Ascending aorta (tissue), 2 donors: ENCODE measurements at regions not wholly inside any gene's neighbourhood (a gene's known extent, or its start where the extent isn't known, plus 50 kb on each side); places are given as distances from the start of the nearest gene placed in this dataset.
A peak's percentile ranks its signal among the peaks of the same experiment; 100 is the strongest.

Source experiments
- DNase-seq, 2 donors: peaks; one replicate each; pipeline ENCODE4 v3.0.0-alpha.2; 2019; ENCODE audit warnings: low spot score in 2 of 2
- H3K27ac ChIP-seq, 2 donors: fragments of 200-600 bp; sonication (generic); one replicate each; pipeline ENCODE4 v1.5.1; 2016 to 2017; ENCODE audit warnings: mild to moderate bottlenecking in 1 of 2
- H3K27me3 ChIP-seq: fragments of 200-600 bp; sonication (generic); one replicate; pipeline ENCODE4 v1.5.1; 2017
- H3K36me3 ChIP-seq, 2 donors: fragments of 200-600 bp; sonication (generic); one replicate each; pipeline ENCODE4 v1.5.1; 2016
- H3K4me1 ChIP-seq, 2 donors: fragments of 200-600 bp; sonication (generic); one replicate each; pipeline ENCODE4 v1.5.1; 2016 to 2017; ENCODE audit warnings: mild to moderate bottlenecking in 1 of 2
- H3K4me3 ChIP-seq, 2 donors: fragments of 200-600 bp; sonication (generic); one replicate each; pipeline ENCODE4 v1.5.1; 2016 to 2017; ENCODE audit warnings: mild to moderate bottlenecking in 1 of 2
- H3K9me3 ChIP-seq, 2 donors: fragments of 200-600 bp; sonication (generic); one replicate each; pipeline ENCODE4 v1.5.1; 2016
- intact Hi-C: fragments of 100-400 bp; cut with DNase I; formaldehyde crosslinking; loops from one replicate; pipeline ENCODE4 v1.15.1; 2023
- TF ChIP-seq, protein P1 (sequence below), 3 experiments: fragments of 200-600 bp in 2 of 3; fragments of 450-650 bp in 1 of 3; sonication (generic) in 2 of 3; IDR thresholded peaks; one replicate each; pipeline ENCODE4 v1.5.1; 2016 to 2019; ENCODE audit warnings: antibody characterized with exemption in 3 of 3, mild to moderate bottlenecking in 1 of 3, moderate library complexity in 1 of 3

GRCh38 chr14:61126603-61127498 lies 145.8 kb downstream of the SLC38A6 start:
- no peak overlapping the region for H3K27ac ChIP-seq
- no peaks in the 10 kb centered on the region for H3K9me3 ChIP-seq
- H3K36me3 ChIP-seq, result no peaks in the 10 kb centered on the region
- no peak overlapping the region for H3K4me3 ChIP-seq
- no peaks in the 10 kb centered on the region for H3K4me1 ChIP-seq
- intact Hi-C loops, result no loop called here
- no peak for DNase-seq
- TF ChIP-seq, protein P1, sequence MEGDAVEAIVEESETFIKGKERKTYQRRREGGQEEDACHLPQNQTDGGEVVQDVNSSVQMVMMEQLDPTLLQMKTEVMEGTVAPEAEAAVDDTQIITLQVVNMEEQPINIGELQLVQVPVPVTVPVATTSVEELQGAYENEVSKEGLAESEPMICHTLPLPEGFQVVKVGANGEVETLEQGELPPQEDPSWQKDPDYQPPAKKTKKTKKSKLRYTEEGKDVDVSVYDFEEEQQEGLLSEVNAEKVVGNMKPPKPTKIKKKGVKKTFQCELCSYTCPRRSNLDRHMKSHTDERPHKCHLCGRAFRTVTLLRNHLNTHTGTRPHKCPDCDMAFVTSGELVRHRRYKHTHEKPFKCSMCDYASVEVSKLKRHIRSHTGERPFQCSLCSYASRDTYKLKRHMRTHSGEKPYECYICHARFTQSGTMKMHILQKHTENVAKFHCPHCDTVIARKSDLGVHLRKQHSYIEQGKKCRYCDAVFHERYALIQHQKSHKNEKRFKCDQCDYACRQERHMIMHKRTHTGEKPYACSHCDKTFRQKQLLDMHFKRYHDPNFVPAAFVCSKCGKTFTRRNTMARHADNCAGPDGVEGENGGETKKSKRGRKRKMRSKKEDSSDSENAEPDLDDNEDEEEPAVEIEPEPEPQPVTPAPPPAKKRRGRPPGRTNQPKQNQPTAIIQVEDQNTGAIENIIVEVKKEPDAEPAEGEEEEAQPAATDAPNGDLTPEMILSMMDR (IDR thresholded peaks at IDR 0.05), result no peak
- H3K27me3 ChIP-seq, result no peaks in the 10 kb centered on the region

DNA sequence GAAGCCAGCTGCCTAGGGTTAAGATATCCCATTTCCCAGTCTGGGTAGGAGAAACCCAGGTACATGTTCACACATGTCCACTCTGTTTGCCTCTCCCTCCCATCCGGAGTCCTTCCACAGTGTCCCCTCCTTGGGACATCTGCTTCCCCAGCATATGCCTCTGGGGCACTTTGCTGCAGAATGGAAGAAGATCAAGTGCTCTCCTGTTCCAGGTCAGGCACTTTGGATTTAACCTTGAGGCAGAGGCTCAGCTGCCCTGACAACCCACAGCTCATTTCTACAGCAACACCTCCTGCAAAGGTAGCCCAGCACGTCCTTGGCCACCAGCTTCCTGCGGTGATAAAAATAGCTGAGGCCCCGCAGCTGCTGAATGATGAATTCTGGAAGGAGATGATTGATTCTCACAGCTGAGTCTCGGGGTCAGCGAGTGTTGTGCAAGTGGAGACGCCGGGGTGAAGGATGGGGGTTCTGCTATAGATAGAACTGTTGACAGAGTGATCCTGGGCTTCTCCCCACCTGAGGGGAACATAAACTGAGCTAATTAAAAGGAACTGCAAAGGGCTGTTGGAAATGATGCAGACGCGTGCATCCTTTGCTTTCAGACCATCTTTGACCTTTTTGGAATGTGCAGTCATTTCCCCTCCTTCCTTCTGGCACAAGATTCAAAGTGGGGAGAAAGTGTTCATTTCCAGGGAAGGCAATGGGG lies 145.0 kb downstream of the SLC38A6 start:
- Histone ChIP-seq H3K4me1 (no peaks in the 10 kb centered on the region), H3K9me3 (no peaks in the 10 kb centered on the region), H3K36me3 (no peaks in the 10 kb centered on the region), H3K4me3 (no peak overlapping the region), H3K27ac (no peak overlapping the region), H3K27me3 (no peaks in the 10 kb centered on the region)
- no peak for DNase-seq
- intact Hi-C loops, result no loop called here
- TF ChIP-seq, protein P1 (IDR thresholded peaks at IDR 0.05), result no peak

- Histone ChIP-seq H3K27me3 (no peaks in the 10 kb centered on the region), H3K4me1 (no peaks in the 10 kb centered on the region), H3K9me3 (no peaks in the 10 kb centered on the region), H3K27ac (peak overlapping the region; percentile 2 to 33), H3K36me3 (no peaks in the 10 kb centered on the region), H3K4me3 (peak overlapping the region in 1 of 2 donors; percentile 26)
- no peak for DNase-seq
- TF ChIP-seq, protein P1 (IDR thresholded peaks at IDR 0.05), result no peak
- intact Hi-C loops, result no loop called here
Measured at GRCh38 chr14:61125041-61125866, 144.2 kb downstream of the SLC38A6 start.

DNA sequence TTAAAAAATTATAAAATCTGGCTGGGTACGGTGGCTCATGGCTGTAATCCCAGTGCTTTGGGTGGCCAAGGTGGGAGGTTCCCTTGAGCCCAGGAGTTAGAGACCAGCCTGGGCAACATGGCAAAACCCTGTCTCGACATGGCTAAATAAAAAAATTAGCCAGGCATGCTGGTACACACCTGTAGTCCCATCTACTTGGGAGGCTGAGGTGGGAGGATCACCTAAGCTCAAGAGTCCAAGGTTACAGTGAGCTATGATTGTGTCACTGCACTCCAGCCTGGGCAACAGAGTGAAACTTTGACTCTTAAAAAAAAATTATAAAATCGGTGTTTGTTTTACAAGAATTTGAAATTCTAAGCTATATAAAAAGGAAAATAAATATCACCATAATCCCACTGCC lies 141.8 kb downstream of the SLC38A6 start:
- intact Hi-C loops, result no loop called here
- TF ChIP-seq, protein P1 (IDR thresholded peaks at IDR 0.05), result no peak
- no peaks in the 10 kb centered on the region for H3K27me3 ChIP-seq
- no peak overlapping the region for H3K4me3 ChIP-seq
- H3K9me3 ChIP-seq, result no peaks in the 10 kb centered on the region
- no peak for DNase-seq
- H3K27ac ChIP-seq, result no peak overlapping the region
- H3K4me1 ChIP-seq, result no peaks in the 10 kb centered on the region
- no peaks in the 10 kb centered on the region for H3K36me3 ChIP-seq

DNA sequence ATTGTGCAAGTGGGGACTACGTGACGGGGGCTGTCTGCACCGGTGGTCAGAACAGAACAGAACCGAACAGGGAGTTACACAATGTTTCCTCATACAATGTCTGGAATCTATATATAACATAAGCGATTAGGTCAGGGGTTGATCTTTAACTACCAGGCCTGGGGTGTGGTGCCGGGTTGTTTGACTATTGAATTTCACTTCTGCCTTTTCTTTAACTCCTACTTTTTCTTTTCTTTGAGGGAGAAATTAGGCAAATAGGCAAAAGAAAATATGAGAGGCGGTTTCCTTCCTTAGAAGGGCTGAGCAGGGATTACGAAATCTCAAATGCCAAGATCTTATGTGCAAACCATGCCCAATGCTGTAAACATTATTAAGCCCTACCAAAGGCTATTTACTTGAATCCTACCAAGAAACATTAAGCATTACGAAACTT lies 140.3 kb downstream of the SLC38A6 start:
- DNase-seq, result no peak
- Histone ChIP-seq H3K9me3 (no peaks in the 10 kb centered on the region), H3K36me3 (no peaks in the 10 kb centered on the region), H3K27ac (no peak overlapping the region), H3K4me3 (no peak overlapping the region), H3K4me1 (no peaks in the 10 kb centered on the region), H3K27me3 (no peaks in the 10 kb centered on the region)
- intact Hi-C loops, result no loop called here
- TF ChIP-seq, protein P1 (IDR thresholded peaks at IDR 0.05), result no peak
